ENCODE measurements at regions not wholly inside any gene's neighbourhood (a gene's known extent, or its start where the extent isn't known, plus 50 kb on each side); places are given as distances from the start of the nearest gene placed in this dataset.

GRCh38 chrX:22409418-22409817, 136.7 kb downstream of the CBLL2 start:
- H3K36me3 ChIP-seq (ENCODE audit: insufficient read depth, low read length) = no peaks in the 10 kb centered on the region; the same call in 1 of the 2 replicates
- no peak overlapping the region for H3K9ac ChIP-seq (ENCODE audit: low read depth, low read length)
- H3K4me1 ChIP-seq (ENCODE audit: insufficient read depth, low read length) = no peaks in the 10 kb centered on the region
- H3K9me3 ChIP-seq (ENCODE audit: control insufficient read depth, insufficient read depth, low read length) = no peaks in the 10 kb centered on the region

GRCh38 chrX:22424122-22424915, 151.6 kb downstream of the CBLL2 start:
- H3K9me3 ChIP-seq (ENCODE audit: control insufficient read depth, insufficient read depth, low read length) = no peaks in the 10 kb centered on the region; the same call in 1 of the 2 replicates

GRCh38 chrX:22424919-22425318, 152.2 kb downstream of the CBLL2 start:
- H3K9ac ChIP-seq (ENCODE audit: low read depth, low read length) = no peak overlapping the region
- peaks cover under 1% of the 10 kb centered on the region; the same call in 1 of the 2 replicates for H3K4me1 ChIP-seq (ENCODE audit: insufficient read depth, low read length)
- H3K9me3 ChIP-seq (ENCODE audit: control insufficient read depth, insufficient read depth, low read length) = no peaks in the 10 kb centered on the region; the same call in 1 of the 2 replicates
- H3K36me3 ChIP-seq (ENCODE audit: insufficient read depth, low read length) = no peaks in the 10 kb centered on the region

More at GRCh38 chrX:22424122-22424915, 151.6 kb downstream of the CBLL2 start:
- Histone ChIP-seq H3K36me3 (ENCODE audit: insufficient read depth, low read length) (no peaks in the 10 kb centered on the region), H3K9ac (ENCODE audit: low read depth, low read length) (no peak overlapping the region), H3K4me1 (ENCODE audit: insufficient read depth, low read length) (peaks cover 6% of the 10 kb centered on the region; the same call in 1 of the 2 replicates)

- no peaks in the 10 kb centered on the region; the same call in 1 of the 2 replicates for H3K9me3 ChIP-seq (ENCODE audit: control insufficient read depth, insufficient read depth, low read length)
- H3K9ac ChIP-seq (ENCODE audit: low read depth, low read length) = no peak overlapping the region
- no peaks in the 10 kb centered on the region for H3K36me3 ChIP-seq (ENCODE audit: insufficient read depth, low read length)
- peaks cover 13% of the 10 kb centered on the region; the same call in 1 of the 2 replicates for H3K4me1 ChIP-seq (ENCODE audit: insufficient read depth, low read length)
These were observed 157.0 kb downstream of the CBLL2 start for GRCh38 chrX:22429704-22430103.

GRCh38 chrX:22430701-22431100, 158.0 kb downstream of the CBLL2 start:
- H3K9ac ChIP-seq (ENCODE audit: low read depth, low read length) = no peak overlapping the region
- peaks cover 13% of the 10 kb centered on the region; the same call in 1 of the 2 replicates for H3K4me1 ChIP-seq (ENCODE audit: insufficient read depth, low read length)
- H3K36me3 ChIP-seq (ENCODE audit: insufficient read depth, low read length) = no peaks in the 10 kb centered on the region
- no peaks in the 10 kb centered on the region; the same call in 1 of the 2 replicates for H3K9me3 ChIP-seq (ENCODE audit: control insufficient read depth, insufficient read depth, low read length)

GRCh38 chrX:22433292-22434070, 160.8 kb downstream of the CBLL2 start:
- H3K4me1 ChIP-seq (ENCODE audit: insufficient read depth, low read length) = peaks cover 13% of the 10 kb centered on the region; the same call in 1 of the 2 replicates
- H3K9ac ChIP-seq (ENCODE audit: low read depth, low read length) = no peak overlapping the region
- no peaks in the 10 kb centered on the region for H3K36me3 ChIP-seq (ENCODE audit: insufficient read depth, low read length)
- no peaks in the 10 kb centered on the region for H3K9me3 ChIP-seq (ENCODE audit: control insufficient read depth, insufficient read depth, low read length)

GRCh38 chrX:22445880-22446279, 173.2 kb downstream of the CBLL2 start:
- Histone ChIP-seq H3K9me3 (ENCODE audit: control insufficient read depth, insufficient read depth, low read length) (no peaks in the 10 kb centered on the region; the same call in 1 of the 2 replicates), H3K4me1 (ENCODE audit: insufficient read depth, low read length) (peaks cover 11% of the 10 kb centered on the region; the same call in 1 of the 2 replicates), H3K36me3 (ENCODE audit: insufficient read depth, low read length) (no peaks in the 10 kb centered on the region), H3K9ac (ENCODE audit: low read depth, low read length) (no peak overlapping the region)

GRCh38 chrX:22462959-22463358, 190.2 kb downstream of the CBLL2 start:
- H3K36me3 ChIP-seq (ENCODE audit: insufficient read depth, low read length) = no peaks in the 10 kb centered on the region
- no peaks in the 10 kb centered on the region for H3K9me3 ChIP-seq (ENCODE audit: control insufficient read depth, insufficient read depth, low read length)
- no peak overlapping the region for H3K9ac ChIP-seq (ENCODE audit: low read depth, low read length)
- no peaks in the 10 kb centered on the region for H3K4me1 ChIP-seq (ENCODE audit: insufficient read depth, low read length)

GRCh38 chrX:22467571-22467970, 194.9 kb downstream of the CBLL2 start:
- Histone ChIP-seq H3K9me3 (ENCODE audit: control insufficient read depth, insufficient read depth, low read length) (no peaks in the 10 kb centered on the region), H3K36me3 (ENCODE audit: insufficient read depth, low read length) (no peaks in the 10 kb centered on the region), H3K4me1 (ENCODE audit: insufficient read depth, low read length) (peaks cover 3% of the 10 kb centered on the region; the same call in 1 of the 2 replicates), H3K9ac (ENCODE audit: low read depth, low read length) (no peak overlapping the region)

GRCh38 chrX:22481436-22481835, 208.7 kb downstream of the CBLL2 start:
- H3K9me3 ChIP-seq (ENCODE audit: control insufficient read depth, insufficient read depth, low read length) = 0 out of 2 replicates have a peak, but pooled peaks cover 3% of the 10 kb centered on the region
- no peaks in the 10 kb centered on the region for H3K36me3 ChIP-seq (ENCODE audit: insufficient read depth, low read length)
- no peak overlapping the region for H3K9ac ChIP-seq (ENCODE audit: low read depth, low read length)
- no peaks in the 10 kb centered on the region for H3K4me1 ChIP-seq (ENCODE audit: insufficient read depth, low read length)

- H3K36me3 ChIP-seq (ENCODE audit: insufficient read depth, low read length) = no peaks in the 10 kb centered on the region
- no peak overlapping the region for H3K9ac ChIP-seq (ENCODE audit: low read depth, low read length)
- H3K4me1 ChIP-seq (ENCODE audit: insufficient read depth, low read length) = no peaks in the 10 kb centered on the region
- H3K9me3 ChIP-seq (ENCODE audit: control insufficient read depth, insufficient read depth, low read length) = no peaks in the 10 kb centered on the region
These were observed 213.6 kb downstream of the CBLL2 start for GRCh38 chrX:22486296-22486695.

- H3K36me3 ChIP-seq (ENCODE audit: insufficient read depth, low read length) = no peaks in the 10 kb centered on the region
- no peak overlapping the region for H3K9ac ChIP-seq (ENCODE audit: low read depth, low read length)
- H3K4me1 ChIP-seq (ENCODE audit: insufficient read depth, low read length) = peaks cover 8% of the 10 kb centered on the region; the same call in 1 of the 2 replicates
- H3K9me3 ChIP-seq (ENCODE audit: control insufficient read depth, insufficient read depth, low read length) = no peaks in the 10 kb centered on the region
These were observed 244.2 kb downstream of the CBLL2 start for GRCh38 chrX:22516893-22517292.

GRCh38 chrX:22520128-22520828, 247.6 kb downstream of the CBLL2 start:
- no peaks in the 10 kb centered on the region for H3K9me3 ChIP-seq (ENCODE audit: control insufficient read depth, insufficient read depth, low read length)
- peaks cover 8% of the 10 kb centered on the region; the same call in 1 of the 2 replicates for H3K4me1 ChIP-seq (ENCODE audit: insufficient read depth, low read length)
- no peak overlapping the region for H3K9ac ChIP-seq (ENCODE audit: low read depth, low read length)
- H3K36me3 ChIP-seq (ENCODE audit: insufficient read depth, low read length) = no peaks in the 10 kb centered on the region

- no peaks in the 10 kb centered on the region for H3K9me3 ChIP-seq (ENCODE audit: control insufficient read depth, insufficient read depth, low read length)
- no peaks in the 10 kb centered on the region for H3K4me1 ChIP-seq (ENCODE audit: insufficient read depth, low read length)
- H3K36me3 ChIP-seq (ENCODE audit: insufficient read depth, low read length) = no peaks in the 10 kb centered on the region
- no peak overlapping the region for H3K9ac ChIP-seq (ENCODE audit: low read depth, low read length)
These were observed 253.6 kb downstream of the CBLL2 start for GRCh38 chrX:22526339-22526738.

All from ES-I3 (cell line).